GM18870 (cell line): ENCODE measurements at regions not wholly inside any gene's neighbourhood (a gene's known extent, or its start where the extent isn't known, plus 50 kb on each side); places are given as distances from the start of the nearest gene placed in this dataset.

ENCODE experiments used
- ATAC-seq: cut with Tn5 transposase; IDR thresholded peaks from one replicate; pipeline ENCODE4 v1.9.1; 2021; ENCODE audit warnings: moderate library complexity; ENCODE audit not compliant: unreplicated experiment

DNA sequence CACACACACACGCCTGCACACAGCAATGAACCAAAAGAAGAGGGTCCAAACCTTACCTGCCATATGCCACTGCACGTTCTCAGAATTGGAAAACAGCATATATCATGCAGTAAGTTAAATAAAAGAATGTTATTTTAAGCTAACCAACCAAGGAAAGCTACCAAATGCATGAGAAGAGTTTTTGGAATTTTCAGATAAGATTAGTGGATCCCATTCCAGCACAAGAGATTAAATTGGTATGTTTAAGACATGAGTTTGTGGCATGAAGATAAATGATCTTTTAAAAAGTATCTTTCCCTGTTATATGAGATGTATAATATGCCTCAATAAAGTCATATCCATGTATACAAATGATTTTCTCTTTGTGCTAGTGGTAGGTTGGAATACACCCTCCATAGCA lies 811.4 kb downstream of the NR2F2 start:
- no peak for ATAC-seq

DNA sequence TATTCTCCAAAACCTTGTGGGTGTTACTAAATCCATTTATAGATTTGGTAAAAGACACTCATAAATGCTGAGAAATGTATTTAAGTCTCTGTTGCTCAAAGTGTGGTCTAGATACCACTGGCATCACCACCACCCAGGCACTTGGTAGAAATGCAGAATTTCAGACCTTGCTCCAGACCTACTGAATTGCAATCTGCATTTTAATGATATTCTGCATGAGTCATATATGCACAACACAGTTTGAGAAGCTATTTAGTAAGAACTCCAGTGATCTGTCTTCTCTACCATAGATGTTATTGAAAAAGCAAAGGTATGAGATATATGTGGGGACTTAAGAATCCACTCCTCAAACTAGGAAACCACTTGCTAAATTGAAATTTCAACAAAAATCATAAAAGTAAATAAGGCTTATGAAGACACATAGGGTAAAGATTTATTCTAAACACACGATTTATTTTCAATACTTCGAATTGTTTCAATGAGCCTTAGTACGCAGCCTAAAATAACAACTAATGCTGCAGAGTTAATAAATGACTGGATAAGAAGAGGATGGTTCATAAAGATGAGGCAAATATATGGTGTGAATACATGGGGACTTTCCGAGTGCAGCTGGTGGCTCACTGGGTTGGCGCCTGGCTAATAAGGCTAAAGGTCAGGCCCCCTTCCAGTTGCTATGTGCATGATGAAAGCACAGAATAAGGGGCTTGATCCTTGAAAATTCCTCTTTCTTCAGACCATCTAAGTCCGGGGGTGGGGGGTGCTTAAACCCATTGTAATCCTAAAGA lies 813.3 kb downstream of the NR2F2 start:
- ATAC-seq, result no peak

- ATAC-seq, result no peak
Measured at GRCh38 chr15:97144377-97144711, 813.8 kb downstream of the NR2F2 start.

DNA sequence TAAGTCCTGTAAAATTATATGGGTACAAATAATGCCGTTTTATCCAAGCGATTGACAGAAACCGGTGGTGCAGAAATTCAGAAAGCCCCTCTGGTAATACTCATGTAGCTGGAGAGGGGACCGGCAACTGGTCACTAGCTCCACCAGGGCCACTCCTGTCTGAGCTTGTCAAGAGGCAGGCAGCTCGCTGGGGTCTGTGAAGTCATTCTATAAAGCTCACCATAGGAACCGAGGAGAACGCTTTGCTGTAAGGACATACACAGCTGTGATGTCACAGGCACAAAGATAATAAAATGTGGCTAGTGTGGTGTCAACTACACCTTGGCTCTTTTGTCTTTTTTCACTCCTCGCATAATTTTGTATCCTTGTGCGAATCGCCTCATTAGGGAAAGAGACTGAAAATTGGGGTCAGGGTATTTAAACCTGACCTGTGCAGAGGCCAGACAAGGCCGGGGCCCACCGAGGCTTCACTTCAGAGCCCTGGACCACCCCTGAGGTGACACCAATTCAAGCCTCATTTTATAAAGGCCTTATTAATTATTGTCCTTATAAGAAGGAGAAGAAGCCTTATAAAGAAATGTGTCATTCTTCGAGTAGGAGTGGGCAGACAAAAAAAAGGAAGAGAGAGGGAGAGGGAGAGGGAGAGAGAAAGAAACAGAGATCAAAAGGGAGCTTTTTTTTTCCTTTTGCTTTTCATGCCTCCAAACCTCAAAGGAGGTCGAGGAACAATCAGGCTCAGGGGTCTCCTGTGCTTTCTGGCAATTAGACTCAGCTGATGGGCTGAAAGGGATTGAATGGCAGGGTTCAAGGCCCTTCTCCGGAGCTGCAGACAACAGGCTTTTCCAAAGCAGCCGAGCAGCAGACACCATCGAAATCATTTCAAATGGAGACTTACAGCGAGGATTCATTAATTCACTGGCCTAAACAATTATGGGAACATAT lies 813.3 kb upstream of the ARRDC4 start:
- no peak for ATAC-seq

GRCh38 chr15:97153356-97153965 lies 807.0 kb upstream of the ARRDC4 start:
- ATAC-seq, result no peak

GRCh38 chr15:97156739-97157265 lies 803.7 kb upstream of the ARRDC4 start:
- no peak for ATAC-seq

DNA sequence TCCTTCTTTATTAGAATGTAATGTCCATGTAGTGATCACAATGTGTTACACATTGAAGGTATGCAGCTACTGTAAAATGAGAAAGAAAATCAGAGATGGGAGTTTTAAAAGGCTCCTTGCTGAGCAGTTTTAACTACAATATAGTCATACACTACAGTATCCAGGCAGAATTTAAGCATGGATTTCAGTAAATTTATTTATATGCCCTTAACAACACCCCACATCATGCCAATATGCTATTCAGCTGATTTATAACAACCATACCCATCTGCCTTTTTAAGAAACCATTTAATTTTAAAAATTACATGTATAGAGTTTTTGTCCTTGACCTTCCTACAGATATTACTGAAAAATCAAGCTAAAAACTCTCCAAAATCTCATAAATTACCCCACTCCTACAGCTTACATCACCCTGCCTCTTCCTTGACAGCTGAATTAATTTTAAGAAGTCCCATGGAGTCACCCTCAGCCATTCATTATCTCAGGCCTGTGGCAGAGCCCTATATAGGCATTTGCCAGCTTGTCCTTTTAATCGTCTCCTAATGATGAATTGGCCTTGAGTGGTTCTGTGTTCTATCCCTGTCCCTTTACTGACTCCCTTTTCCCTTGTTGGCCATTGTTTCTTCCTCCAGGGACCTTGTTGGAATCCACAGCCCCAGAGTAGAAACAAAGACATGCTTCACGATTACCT lies 797.6 kb upstream of the ARRDC4 start:
- ATAC-seq, result no peak

DNA sequence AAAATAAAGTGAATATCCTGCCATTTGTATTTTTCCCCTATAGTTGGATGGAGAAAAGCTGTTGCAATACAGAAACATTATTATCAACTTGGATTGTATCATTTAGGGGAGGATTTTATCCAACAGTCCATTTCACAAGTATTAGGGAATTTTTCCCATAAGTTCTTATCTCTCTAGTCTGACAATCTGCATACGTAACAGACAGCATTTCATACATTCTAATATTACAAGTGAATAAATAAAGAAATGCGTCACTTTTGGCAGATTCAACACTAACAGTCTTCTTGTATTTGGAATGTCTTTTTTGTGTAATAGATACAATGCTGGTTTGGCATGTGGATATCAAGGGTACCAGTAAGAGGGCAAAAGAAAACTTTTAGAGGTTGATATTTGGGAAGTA lies 795.3 kb upstream of the ARRDC4 start:
- no peak for ATAC-seq

DNA sequence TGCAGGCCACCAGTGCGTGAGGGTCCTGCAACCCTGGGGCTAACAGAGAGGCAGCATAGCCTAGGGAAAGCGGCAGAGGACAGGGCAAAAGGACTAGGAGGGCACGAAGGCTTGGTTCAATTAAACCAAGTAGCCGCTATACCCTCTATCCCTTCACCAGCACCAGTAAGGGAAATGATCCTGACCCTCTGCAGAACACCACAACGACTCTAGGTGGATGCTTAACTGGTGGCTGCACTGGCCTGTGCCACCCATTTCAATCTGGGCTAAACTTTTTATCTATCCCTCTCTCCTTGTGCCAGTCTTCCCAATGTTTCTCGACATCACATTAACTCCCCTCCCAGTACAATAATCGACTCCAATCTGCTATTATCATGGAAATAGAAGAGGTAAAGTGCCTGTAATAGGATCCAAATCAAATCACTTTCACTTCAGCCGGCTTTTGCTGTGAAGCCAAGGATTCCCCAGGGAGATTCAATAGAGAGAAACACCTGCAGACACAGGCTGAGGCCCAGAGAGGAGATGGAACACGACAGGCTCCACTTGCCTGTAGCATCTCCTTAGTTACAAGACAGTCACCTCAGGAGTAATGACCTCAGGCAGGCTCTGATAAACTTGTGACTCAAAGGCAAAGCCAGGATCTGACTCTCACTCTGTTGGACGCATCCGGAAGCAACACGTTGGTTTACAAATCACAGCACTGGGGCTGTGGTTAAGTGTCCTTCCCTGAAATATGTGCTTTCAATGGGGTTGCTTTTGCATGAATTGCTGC lies 791.6 kb upstream of the ARRDC4 start:
- no peak for ATAC-seq

- ATAC-seq, result no peak
Measured at GRCh38 chr15:97171556-97171955, 788.9 kb upstream of the ARRDC4 start.

DNA sequence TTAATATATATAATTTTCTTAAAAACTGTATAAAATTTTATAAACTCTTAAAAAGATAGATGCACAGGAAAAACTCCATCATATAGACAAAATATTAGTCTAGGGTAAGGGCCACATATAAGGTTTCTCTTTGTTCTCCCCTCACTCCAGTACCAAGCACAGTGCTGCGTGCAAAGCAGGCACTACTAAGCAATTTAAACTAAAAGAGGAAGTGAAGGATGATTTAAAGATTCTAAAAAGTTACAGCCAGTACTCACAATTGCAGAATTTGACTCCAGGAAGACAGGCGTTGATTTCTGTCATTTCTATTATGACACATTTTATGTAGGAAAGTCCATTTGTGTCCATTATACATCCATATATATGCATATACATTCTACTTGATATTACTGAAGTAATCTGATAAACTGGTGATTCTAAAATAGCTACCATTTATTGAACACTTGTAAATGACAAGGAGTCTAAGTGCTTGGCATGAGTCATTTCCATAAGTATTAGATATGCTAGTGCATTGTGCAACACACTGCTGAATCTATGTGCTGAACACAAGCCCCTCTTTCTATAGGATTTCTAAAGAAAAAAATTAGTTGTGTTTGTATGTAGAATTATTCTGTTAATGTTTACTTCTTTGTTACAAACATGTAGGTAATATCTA lies 785.5 kb upstream of the ARRDC4 start:
- no peak for ATAC-seq

- ATAC-seq, result no peak
Measured at GRCh38 chr15:97177151-97177577, 783.3 kb upstream of the ARRDC4 start.

GRCh38 chr15:97182581-97182980 lies 777.9 kb upstream of the ARRDC4 start:
- ATAC-seq, result no peak

GRCh38 chr15:97189162-97189780 lies 771.2 kb upstream of the ARRDC4 start:
- ATAC-seq, result no peak

DNA sequence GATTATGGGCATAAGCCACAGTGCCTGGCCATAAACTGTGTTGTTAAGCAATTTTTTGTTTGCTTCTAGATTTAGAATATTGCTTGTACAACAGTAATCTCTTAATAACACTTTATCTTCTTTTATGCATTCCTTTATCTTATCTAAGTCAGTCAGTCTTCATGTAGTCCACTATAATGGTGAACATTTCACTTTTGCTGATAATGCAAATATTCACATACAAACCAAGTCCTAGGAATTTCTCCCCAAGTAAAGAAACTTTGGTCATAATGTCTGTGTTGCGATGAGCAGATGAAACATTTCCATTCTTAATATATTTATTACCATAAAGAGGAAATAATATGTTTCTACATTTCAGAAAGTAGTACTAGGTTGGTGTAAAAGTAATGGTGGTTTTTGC lies 765.8 kb upstream of the ARRDC4 start:
- ATAC-seq, result no peak

GRCh38 chr15:97196048-97197014 lies 764.2 kb upstream of the ARRDC4 start:
- ATAC-seq, result no peak

- no peak for ATAC-seq
Measured at GRCh38 chr15:97199393-97200051, 761.0 kb upstream of the ARRDC4 start.
